ENCODE measurements at regions not wholly inside any gene's neighbourhood (a gene's known extent, or its start where the extent isn't known, plus 50 kb on each side); places are given as distances from the start of the nearest gene placed in this dataset.

DNA sequence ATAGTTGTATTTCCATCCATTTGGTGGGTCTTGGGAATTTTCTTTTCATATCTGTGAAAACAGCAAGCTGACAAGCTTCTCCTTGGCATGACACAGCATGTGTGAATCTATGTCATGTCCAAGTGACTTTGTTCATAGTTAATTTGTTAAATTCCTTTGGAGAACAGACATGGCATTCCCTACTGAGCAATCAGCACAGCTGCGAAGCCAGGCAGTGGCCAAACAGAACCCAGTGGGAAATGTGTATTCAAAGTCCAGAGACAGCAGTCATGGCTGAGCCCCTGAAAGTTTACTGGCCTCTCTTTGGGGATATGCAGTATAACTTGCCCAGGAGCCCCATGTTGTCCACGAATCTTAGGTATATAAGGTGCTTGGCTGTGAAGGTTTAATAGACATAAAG lies 474.7 kb downstream of the NKX6-1 start:
- intact Hi-C loops (cut with micrococcal nuclease): no loop called here
- Histone ChIP-seq H3K27me3 (ENCODE audit: control insufficient read depth, insufficient read depth, low read length) (no peaks in the 10 kb centered on the region), H3K36me3 (ENCODE audit: control insufficient read depth, insufficient read depth, low read length) (no peaks in the 10 kb centered on the region), H3K4me1 (ENCODE audit: control insufficient read depth, insufficient read depth, low read length) (no peaks in the 10 kb centered on the region), H3K4me3 (ENCODE audit: low read length) (no peak overlapping the region), H3K27ac (ENCODE audit: low read length) (no peak overlapping the region), H3K9me3 (ENCODE audit: control insufficient read depth, insufficient read depth, low read length) (no peaks in the 10 kb centered on the region)
- WGBS (ENCODE audit: insufficient coverage): 61% methylated on average over 2 of the region's 2 CpGs
- H3K36me3 Mint-ChIP-seq: no peaks in the 10 kb centered on the region
- H3K9me3 Mint-ChIP-seq: peaks cover 5 to 9% of the 10 kb centered on the region in 2 donors
- TF ChIP-seq, protein P1, sequence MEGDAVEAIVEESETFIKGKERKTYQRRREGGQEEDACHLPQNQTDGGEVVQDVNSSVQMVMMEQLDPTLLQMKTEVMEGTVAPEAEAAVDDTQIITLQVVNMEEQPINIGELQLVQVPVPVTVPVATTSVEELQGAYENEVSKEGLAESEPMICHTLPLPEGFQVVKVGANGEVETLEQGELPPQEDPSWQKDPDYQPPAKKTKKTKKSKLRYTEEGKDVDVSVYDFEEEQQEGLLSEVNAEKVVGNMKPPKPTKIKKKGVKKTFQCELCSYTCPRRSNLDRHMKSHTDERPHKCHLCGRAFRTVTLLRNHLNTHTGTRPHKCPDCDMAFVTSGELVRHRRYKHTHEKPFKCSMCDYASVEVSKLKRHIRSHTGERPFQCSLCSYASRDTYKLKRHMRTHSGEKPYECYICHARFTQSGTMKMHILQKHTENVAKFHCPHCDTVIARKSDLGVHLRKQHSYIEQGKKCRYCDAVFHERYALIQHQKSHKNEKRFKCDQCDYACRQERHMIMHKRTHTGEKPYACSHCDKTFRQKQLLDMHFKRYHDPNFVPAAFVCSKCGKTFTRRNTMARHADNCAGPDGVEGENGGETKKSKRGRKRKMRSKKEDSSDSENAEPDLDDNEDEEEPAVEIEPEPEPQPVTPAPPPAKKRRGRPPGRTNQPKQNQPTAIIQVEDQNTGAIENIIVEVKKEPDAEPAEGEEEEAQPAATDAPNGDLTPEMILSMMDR (IDR thresholded peaks at IDR 0.05): no peak
- DNase-seq (no peak), ATAC-seq (no peak)
- no peaks in the 10 kb centered on the region for H3K27me3 Mint-ChIP-seq (ENCODE audit: low read depth in 2 of 2)
- no peak overlapping the region for H3K4me3 Mint-ChIP-seq
- no peak overlapping the region for H3K27ac Mint-ChIP-seq
- H3K4me1 Mint-ChIP-seq: no peaks in the 10 kb centered on the region

DNA sequence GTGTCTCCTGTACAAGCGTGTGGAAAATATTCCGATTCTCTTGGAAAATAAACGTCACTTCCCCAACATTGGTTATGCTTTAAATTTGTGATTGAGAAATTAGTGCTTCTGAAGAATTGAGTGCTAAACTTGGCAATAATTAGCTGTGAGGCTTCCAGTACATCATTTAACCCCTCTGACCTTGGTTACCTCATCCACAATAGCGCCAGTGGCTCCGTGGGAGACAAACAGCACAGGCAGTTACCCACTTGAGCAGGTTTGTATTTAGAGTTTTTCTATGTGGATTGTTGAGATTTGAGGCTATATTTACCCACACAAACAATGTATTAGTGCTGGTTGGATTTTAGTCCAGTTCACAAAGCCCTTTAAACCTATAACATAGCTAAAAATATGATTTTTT lies 476.5 kb downstream of the NKX6-1 start:
- Histone ChIP-seq H3K27me3 (ENCODE audit: control insufficient read depth, insufficient read depth, low read length) (no peaks in the 10 kb centered on the region), H3K36me3 (ENCODE audit: control insufficient read depth, insufficient read depth, low read length) (no peaks in the 10 kb centered on the region), H3K27ac (ENCODE audit: low read length) (no peak overlapping the region), H3K9me3 (ENCODE audit: control insufficient read depth, insufficient read depth, low read length) (no peaks in the 10 kb centered on the region), H3K4me3 (ENCODE audit: low read length) (no peak overlapping the region), H3K4me1 (ENCODE audit: control insufficient read depth, insufficient read depth, low read length) (no peaks in the 10 kb centered on the region)
- peaks cover 5 to 12% of the 10 kb centered on the region in 2 donors for H3K9me3 Mint-ChIP-seq
- H3K4me3 Mint-ChIP-seq: no peak overlapping the region
- TF ChIP-seq, protein P1 (IDR thresholded peaks at IDR 0.05): no peak
- WGBS (ENCODE audit: insufficient coverage): 84% methylated on average over 3 of the region's 5 CpGs
- no peaks in the 10 kb centered on the region for H3K36me3 Mint-ChIP-seq
- H3K4me1 Mint-ChIP-seq: no peaks in the 10 kb centered on the region
- no peak for ATAC-seq
- intact Hi-C loops (cut with micrococcal nuclease): no loop called here
- no peak for DNase-seq
- no peak overlapping the region for H3K27ac Mint-ChIP-seq
- H3K27me3 Mint-ChIP-seq (ENCODE audit: low read depth in 2 of 2): no peaks in the 10 kb centered on the region

DNA sequence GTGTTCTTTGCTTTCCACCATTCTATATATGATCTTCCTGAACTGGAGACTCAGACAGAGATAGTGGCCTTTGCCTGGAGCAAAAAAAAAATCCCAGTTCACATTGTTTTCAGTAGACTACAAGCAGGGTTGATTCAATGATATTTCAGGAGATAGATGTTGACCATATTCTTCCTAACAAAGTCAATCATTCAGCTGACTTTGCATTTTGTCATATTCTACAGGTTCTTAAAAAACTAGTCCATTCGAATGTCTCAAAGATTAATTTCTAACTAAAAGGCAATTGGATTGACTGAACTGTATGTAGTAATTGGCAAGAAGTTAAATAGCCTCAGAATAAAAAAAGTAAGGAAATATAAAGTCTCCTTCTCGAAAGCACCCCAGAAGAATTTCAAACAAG lies 479.5 kb downstream of the NKX6-1 start:
- no CpG with 5 or more reads among the region's 2 CpGs for WGBS (ENCODE audit: insufficient coverage)
- Mint-ChIP-seq H3K4me1 (no peaks in the 10 kb centered on the region), H3K4me3 (no peak overlapping the region), H3K36me3 (no peaks in the 10 kb centered on the region), H3K27me3 (ENCODE audit: low read depth in 2 of 2) (no peaks in the 10 kb centered on the region), H3K27ac (no peak overlapping the region), H3K9me3 (peaks cover 0 to 3% of the 10 kb centered on the region in 2 donors)
- H3K27ac ChIP-seq (ENCODE audit: low read length): no peak overlapping the region
- no peak for ATAC-seq
- no peaks in the 10 kb centered on the region for H3K4me1 ChIP-seq (ENCODE audit: control insufficient read depth, insufficient read depth, low read length)
- no peaks in the 10 kb centered on the region for H3K27me3 ChIP-seq (ENCODE audit: control insufficient read depth, insufficient read depth, low read length)
- H3K36me3 ChIP-seq (ENCODE audit: control insufficient read depth, insufficient read depth, low read length): no peaks in the 10 kb centered on the region
- no peak for DNase-seq
- TF ChIP-seq, protein P1 (IDR thresholded peaks at IDR 0.05): no peak
- intact Hi-C loops (cut with micrococcal nuclease): no loop called here
- H3K4me3 ChIP-seq (ENCODE audit: low read length): no peak overlapping the region
- H3K9me3 ChIP-seq (ENCODE audit: control insufficient read depth, insufficient read depth, low read length): no peaks in the 10 kb centered on the region

DNA sequence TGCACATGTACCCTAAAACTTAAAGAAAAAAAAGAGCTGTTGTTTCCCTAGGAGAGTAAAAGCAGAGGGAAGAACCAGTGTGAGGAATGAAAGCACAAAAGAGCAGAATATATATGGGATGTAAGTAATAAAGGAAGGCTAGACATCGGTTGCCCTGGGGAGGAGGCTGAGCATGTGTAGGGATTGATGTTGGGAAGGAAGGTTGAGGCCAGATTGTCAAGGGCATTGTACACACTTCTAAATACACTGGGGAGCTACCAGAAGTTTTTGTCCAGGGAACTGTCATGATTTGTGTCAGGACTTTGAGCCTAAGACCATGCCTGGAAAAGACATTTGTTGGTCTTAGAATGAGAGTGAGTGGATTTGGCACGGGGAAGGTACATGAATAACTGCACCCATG lies 467.1 kb downstream of the GPAT3 start:
- Histone ChIP-seq H3K27ac (ENCODE audit: low read length) (no peak overlapping the region), H3K4me3 (ENCODE audit: low read length) (no peak overlapping the region), H3K36me3 (ENCODE audit: control insufficient read depth, insufficient read depth, low read length) (no peaks in the 10 kb centered on the region), H3K27me3 (ENCODE audit: control insufficient read depth, insufficient read depth, low read length) (no peaks in the 10 kb centered on the region), H3K4me1 (ENCODE audit: control insufficient read depth, insufficient read depth, low read length) (no peaks in the 10 kb centered on the region), H3K9me3 (ENCODE audit: control insufficient read depth, insufficient read depth, low read length) (no peaks in the 10 kb centered on the region)
- no peak overlapping the region for H3K27ac Mint-ChIP-seq
- peaks cover 3 to 7% of the 10 kb centered on the region in 2 donors for H3K9me3 Mint-ChIP-seq
- H3K4me3 Mint-ChIP-seq: no peak overlapping the region
- ATAC-seq: no peak
- no peaks in the 10 kb centered on the region for H3K27me3 Mint-ChIP-seq (ENCODE audit: low read depth in 2 of 2)
- no peaks in the 10 kb centered on the region for H3K4me1 Mint-ChIP-seq
- TF ChIP-seq, protein P1 (IDR thresholded peaks at IDR 0.05): no peak
- 90% methylated on average over 2 of the region's 2 CpGs for WGBS (ENCODE audit: insufficient coverage)
- H3K36me3 Mint-ChIP-seq: no peaks in the 10 kb centered on the region
- no peak for DNase-seq
- intact Hi-C loops (cut with micrococcal nuclease): no loop called here
